ENCODE measurements at regions not wholly inside any gene's neighbourhood (a gene's known extent, or its start where the extent isn't known, plus 50 kb on each side); places are given as distances from the start of the nearest gene placed in this dataset.
A peak's percentile ranks its signal among the peaks of the same experiment; 100 is the strongest.
"Not testable (repeated sequence)": the region's sequence is repeated elsewhere in the genome, so short reads cannot be mapped to it uniquely, and the experiment has no call there.

- DNase-seq (ENCODE audit: low spot score), result not testable (repeated sequence)
Measured at GRCh38 chr3:162717074-162717473, 1220.5 kb downstream of the OTOL1 start.

GRCh38 chr3:162718697-162719096 is 1222.1 kb downstream of the OTOL1 start:
- no peak for DNase-seq (ENCODE audit: low spot score)

- DNase-seq (ENCODE audit: low spot score), result peak; percentile 63
Measured at GRCh38 chr3:162719684-162720341, 1223.2 kb downstream of the OTOL1 start.

DNA sequence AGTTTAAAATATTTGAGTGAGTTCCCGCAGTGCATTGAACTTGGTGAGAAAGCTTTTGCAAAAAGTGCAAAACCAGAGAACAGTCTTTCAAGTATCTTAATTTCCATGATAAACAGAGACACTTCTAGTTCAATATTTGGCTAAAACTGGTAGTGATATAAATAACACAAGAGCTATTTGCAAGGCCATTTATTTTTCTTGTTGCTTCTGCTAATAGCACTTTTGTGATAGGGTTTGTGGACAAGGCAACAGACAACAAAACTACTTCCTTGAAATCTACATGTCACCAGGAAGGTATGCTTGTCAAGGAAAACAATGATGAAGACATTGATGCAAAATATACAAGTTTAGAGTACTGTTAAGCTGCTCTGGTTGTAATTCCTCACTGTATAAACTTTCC is 1225.1 kb downstream of the OTOL1 start:
- DNase-seq (ENCODE audit: low spot score), result no peak

DNA sequence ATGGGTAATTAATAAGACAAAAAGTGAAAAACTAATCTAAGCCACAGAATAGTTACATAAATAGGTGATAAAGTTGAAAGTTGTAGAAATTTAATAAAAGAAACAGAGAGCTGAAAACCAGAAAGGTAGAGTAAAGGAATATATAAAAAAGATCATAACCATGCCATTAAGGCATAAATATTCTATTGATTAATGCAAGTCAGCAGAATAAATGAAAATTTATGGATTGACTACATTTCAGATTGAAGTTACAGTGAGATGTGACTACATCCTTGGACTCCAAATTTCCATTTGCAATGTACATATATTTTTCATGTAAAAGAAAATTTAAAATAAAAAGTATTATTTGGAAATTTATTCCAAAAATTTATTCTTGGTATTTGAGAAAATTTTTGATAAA is 1225.7 kb downstream of the OTOL1 start:
- no peak for DNase-seq (ENCODE audit: low spot score)

DNA sequence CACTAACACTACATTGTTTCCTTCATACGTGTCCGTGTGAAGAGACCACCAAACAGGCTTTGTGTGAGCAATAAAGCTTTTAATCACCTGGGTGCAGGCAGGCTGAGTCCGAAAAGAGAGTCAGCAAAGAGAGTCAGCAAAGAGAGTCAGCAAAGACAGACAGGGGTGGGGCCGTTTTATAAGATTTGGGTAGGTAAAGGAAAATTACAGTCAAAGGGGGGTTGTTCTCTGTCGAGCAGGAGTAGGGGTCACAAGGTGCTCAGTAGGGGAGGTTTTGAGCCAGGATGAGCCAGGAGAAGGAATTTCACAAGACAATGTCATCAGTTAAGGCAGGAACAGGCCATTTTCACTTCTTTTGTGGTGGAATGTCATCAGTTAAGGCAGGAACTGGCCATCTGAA is 1226.2 kb downstream of the OTOL1 start:
- DNase-seq (ENCODE audit: low spot score), result not testable (repeated sequence)

DNA sequence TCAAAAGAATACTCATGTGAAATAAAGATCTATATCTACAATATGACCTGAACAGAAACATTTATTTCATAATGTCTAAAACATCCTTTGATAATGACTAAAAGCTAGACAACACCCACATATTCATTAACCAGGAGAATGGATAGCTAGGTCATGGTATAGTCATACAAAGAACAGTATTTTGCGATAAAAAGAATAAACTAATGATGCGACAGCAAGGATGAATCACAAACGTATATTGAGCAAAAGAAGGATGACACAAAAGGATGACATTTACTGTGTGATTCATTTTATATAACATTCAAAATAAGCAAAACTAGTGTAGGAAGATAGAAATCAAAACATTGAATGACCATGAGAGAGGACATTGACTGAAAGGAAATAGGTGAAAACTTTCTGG is 1233.1 kb downstream of the OTOL1 start:
- DNase-seq (ENCODE audit: low spot score), result no peak

DNA sequence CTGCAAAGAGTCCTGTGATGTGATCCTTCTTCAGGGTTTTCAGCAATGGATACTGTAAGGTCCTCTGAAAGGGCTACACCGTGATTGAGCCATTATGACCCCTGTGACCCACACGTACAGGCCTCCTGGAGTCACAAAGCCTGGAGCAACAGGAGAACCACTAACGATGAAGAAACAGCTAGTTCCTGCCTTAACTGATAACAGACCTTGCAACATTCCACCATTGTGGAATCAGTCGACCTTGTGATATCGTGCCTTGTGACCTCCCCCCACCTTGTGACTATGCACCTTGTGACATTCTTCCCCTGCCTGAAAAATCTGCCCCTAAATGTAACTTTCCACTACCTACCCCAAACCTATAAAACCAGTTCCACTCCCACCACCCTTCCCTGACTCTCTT is 1235.4 kb downstream of the OTOL1 start:
- DNase-seq (ENCODE audit: low spot score), result not testable (repeated sequence)

DNA sequence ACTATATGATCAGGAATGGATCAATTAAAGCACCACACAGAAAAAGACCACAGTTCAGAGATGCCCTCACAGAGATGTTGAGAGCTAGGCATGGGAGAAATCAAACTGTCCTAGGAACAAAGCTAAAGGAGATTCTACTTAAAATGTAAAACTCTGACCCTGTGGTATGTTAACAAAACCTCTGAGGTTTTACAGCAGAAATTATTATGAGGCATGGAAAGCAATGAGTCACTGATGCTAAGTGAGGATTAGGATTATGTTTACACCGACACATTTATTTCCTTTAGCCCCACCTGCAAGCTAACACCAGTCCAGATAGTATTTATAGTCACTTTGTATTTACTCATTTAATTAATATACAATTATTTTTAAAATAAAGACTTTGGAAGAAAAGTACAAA is 1242.2 kb downstream of the OTOL1 start:
- DNase-seq (ENCODE audit: low spot score), result peak; percentile 18

- DNase-seq (ENCODE audit: low spot score), result no peak
Measured at GRCh38 chr3:162740941-162741596, 1244.5 kb downstream of the OTOL1 start.

- no peak for DNase-seq (ENCODE audit: low spot score)
Measured at GRCh38 chr3:162742159-162742717, 1245.6 kb downstream of the OTOL1 start.

GRCh38 chr3:162743091-162743490 is 1246.5 kb downstream of the OTOL1 start:
- DNase-seq (ENCODE audit: low spot score), result no peak

DNA sequence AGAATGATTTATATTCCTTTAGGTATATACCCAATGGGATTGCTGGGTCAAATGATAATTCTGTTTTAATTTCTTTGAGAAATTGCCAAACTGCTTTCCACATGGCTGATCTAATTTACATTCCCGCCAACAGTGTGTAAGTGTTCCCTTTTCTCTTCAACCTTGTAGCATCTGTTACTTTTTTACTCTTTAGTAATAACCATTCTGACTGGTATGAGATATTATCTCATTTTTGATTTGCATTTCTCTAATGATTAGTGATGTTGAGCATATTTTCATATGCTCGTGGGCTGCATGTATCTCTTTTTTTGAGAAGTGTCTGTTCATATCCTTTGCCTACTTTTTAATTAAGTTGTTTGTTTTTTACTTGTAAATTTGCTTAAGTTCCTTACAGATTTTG is 1264.2 kb downstream of the OTOL1 start:
- no peak for DNase-seq (ENCODE audit: low spot score)

DNA sequence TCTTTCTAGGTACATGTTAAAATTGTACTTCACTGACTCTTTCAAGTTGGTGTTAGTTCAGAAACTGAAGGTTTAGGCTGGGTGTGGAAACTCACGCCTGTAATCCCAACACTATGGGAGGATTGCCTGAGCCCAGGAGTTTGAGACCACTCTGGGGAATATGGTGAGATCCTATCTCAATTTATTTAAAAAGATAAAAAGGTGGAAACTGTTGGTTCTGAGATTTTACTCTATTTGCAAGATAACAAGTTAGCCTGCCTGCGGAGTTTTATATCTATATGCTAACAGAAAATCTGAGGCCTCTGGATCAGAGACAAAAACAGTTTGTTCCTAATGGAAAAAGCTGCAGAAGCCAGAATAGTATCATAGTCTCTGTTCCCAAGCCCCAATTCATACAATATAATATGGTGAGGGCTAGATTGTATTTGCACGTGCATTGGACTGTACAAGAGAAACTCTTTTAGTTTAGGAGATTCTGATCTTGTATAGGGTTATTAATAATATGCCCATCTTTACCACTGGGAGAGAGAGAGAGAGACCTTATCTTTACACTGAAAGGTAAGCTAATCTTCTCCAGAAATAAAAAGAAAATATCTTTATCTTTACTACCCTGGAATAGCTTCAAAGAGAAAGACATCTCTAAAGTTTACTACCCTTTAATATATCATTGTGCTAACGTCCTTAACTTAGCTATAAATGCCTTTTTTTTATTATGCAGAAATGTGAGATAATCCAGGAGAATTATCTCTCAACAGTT is 1267.6 kb downstream of the OTOL1 start:
- no peak for DNase-seq (ENCODE audit: low spot score)

GRCh38 chr3:162764808-162765071 is 1268.1 kb downstream of the OTOL1 start:
- no peak for DNase-seq (ENCODE audit: low spot score)

GRCh38 chr3:162765524-162765923 is 1268.9 kb downstream of the OTOL1 start:
- DNase-seq (ENCODE audit: low spot score), result no peak

GRCh38 chr3:162769564-162769963 is 1273.0 kb downstream of the OTOL1 start:
- no peak for DNase-seq (ENCODE audit: low spot score)

DNA sequence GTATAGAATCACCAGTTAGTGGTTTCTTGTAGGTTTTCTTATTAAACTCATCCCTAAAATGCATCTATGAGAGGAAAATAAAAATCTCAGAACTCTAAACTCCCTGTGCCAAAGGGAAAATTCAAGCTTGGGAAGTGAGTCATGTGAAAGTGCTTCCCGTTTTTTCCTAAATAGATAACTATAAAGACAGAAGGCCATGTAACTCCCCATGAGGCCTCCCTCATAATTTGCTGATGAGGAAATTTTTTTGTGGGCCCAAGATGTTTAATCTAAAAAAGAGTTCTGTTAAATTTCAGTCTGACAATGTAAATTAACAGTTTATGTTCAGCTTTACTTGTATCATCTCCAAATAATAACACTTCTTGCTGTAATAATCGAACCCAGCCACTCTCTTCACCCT is 1273.9 kb downstream of the OTOL1 start:
- no peak for DNase-seq (ENCODE audit: low spot score)

DNA sequence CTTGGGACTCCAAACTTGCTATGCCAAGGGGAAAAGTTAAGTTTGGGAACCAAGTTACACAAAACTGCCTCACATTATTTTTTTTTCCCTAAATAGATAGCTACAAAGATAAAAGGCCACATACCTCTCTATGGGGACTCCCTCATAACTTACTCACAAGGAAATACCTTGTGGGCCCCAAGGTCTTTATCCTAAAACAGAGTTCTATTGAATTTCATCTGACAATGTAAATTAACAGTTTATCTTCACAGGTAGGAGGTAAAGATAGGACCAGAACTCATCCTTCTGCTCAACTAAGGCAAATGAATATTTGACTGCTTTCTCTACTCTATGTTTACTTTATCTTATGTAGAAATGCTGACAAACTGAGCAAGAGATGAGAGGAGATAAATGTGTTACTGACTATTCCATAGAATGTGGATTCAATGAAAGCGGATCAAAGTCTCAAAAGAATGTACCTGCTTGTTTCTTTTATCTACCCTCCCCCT is 1278.0 kb downstream of the OTOL1 start:
- DNase-seq (ENCODE audit: low spot score), result no peak

- DNase-seq (ENCODE audit: low spot score), result no peak
Measured at GRCh38 chr3:162776148-162776547, 1279.5 kb downstream of the OTOL1 start.

DNA sequence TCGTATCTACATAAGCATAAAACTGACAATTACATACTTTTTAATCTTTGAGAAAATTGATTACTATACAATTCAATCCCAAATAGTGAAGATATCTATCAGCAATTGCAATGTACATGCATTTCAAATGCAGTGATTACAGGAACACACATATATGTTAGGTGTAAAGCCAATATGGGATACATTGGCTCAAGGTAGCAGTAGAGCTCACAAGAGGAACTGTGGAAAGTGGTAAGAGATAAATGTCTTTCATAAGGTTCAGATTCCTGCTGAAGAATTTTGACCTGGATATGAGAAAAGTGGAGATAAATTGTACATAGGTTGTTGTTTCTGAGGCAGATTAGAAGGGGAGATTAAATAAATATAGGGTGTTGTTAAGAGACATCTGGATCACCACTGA is 1280.5 kb downstream of the OTOL1 start:
- DNase-seq (ENCODE audit: low spot score), result no peak

- no peak for DNase-seq (ENCODE audit: low spot score)
Measured at GRCh38 chr3:162780313-162780712, 1283.7 kb downstream of the OTOL1 start.

DNA sequence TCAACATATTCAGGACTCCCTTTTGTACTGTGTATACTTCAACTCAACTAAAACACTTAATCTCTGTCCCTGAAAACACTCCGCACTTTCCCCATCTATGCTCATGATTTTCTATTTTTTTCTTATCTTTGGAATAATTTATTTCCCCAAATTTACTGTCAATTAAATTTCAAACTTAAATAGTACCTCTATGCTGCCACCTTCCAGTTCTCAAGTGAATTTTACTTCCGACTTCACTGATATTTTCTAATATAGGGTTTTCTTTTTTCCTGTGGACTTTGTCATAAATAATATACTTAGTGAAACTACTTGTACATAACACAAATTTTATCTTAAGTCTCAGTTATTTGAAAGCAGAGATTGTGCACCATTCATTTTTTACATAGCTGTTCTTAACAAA is 1303.3 kb downstream of the OTOL1 start:
- DNase-seq (ENCODE audit: low spot score), result no peak

Measured in H4 (cell line).